DMS53 (cell line): ENCODE measurements at regions not wholly inside any gene's neighbourhood (a gene's known extent, or its start where the extent isn't known, plus 50 kb on each side); places are given as distances from the start of the nearest gene placed in this dataset.

ENCODE experiments used
- DNase-seq: peaks from one replicate; lab custom pipeline; 2025; lab: John Stamatoyannopoulos, UW

GRCh38 chr6:169943241-169944060 lies 192.0 kb downstream of the ERMARD start:
- DNase-seq, result no peak

- peak; percentile 32 for DNase-seq
These were observed 190.8 kb downstream of the ERMARD start for GRCh38 chr6:169942173-169942572.

- no peak for DNase-seq
These were observed 189.3 kb downstream of the ERMARD start for GRCh38 chr6:169940481-169941271.

GRCh38 chr6:169939554-169940164 lies 188.2 kb downstream of the ERMARD start:
- no peak for DNase-seq

- no peak for DNase-seq
These were observed 187.3 kb downstream of the ERMARD start for GRCh38 chr6:169938731-169939130.

GRCh38 chr6:169938262-169938701 lies 186.9 kb downstream of the ERMARD start:
- DNase-seq, result no peak

GRCh38 chr6:169937389-169938261 lies 186.2 kb downstream of the ERMARD start:
- DNase-seq, result no peak

GRCh38 chr6:169936355-169936975 lies 185.0 kb downstream of the ERMARD start:
- no peak for DNase-seq

- DNase-seq, result no peak
These were observed 184.4 kb downstream of the ERMARD start for GRCh38 chr6:169935861-169936260.

- DNase-seq, result peak; percentile 67
These were observed 183.9 kb downstream of the ERMARD start for GRCh38 chr6:169935348-169935718.

- DNase-seq, result peak; percentile 60
These were observed 183.4 kb downstream of the ERMARD start for GRCh38 chr6:169934699-169935347.

GRCh38 chr6:169933839-169934698 lies 182.6 kb downstream of the ERMARD start:
- peak; percentile 73 for DNase-seq

GRCh38 chr6:169933251-169933821 lies 181.9 kb downstream of the ERMARD start:
- peak; percentile 93 for DNase-seq

GRCh38 chr6:169932491-169932890 lies 181.1 kb downstream of the ERMARD start:
- peak; percentile 94 for DNase-seq

GRCh38 chr6:169931261-169931660 lies 179.8 kb downstream of the ERMARD start:
- DNase-seq, result peak; percentile 60

- peak; percentile 22 for DNase-seq
These were observed 179.4 kb downstream of the ERMARD start for GRCh38 chr6:169930799-169931198.

GRCh38 chr6:169927711-169928110 lies 176.3 kb downstream of the ERMARD start:
- DNase-seq, result no peak

- DNase-seq, result no peak
These were observed 175.4 kb downstream of the ERMARD start for GRCh38 chr6:169926617-169927417.
